ENCODE measurements at regions not wholly inside any gene's neighbourhood (a gene's known extent, or its start where the extent isn't known, plus 50 kb on each side); places are given as distances from the start of the nearest gene placed in this dataset.

- DNase-seq (ENCODE audit: low read depth) = no peak
- no peaks in the 10 kb centered on the region for H3K36me3 Mint-ChIP-seq (ENCODE audit: low read depth, unreplicated experiment)
- H3K9ac ChIP-seq (ENCODE audit: low read length) = no peak overlapping the region
Observed at GRCh38 chr3:4147556-4148118, 155.5 kb upstream of the SETMAR start.

GRCh38 chr3:4149296-4149695, 153.9 kb upstream of the SETMAR start:
- Mint-ChIP-seq H3K27me3 (ENCODE audit: low read depth, unreplicated experiment) (no peaks in the 10 kb centered on the region), H3K27ac (ENCODE audit: unreplicated experiment) (no peak overlapping the region)
- H3K9me3 ChIP-seq (ENCODE audit: insufficient read depth, low read depth, low read length) = no peaks in the 10 kb centered on the region

More at GRCh38 chr3:4147556-4148118, 155.5 kb upstream of the SETMAR start:
- H3K36me3 ChIP-seq (ENCODE audit: insufficient read depth, low read length) = no peaks in the 10 kb centered on the region
- H3K27me3 ChIP-seq (ENCODE audit: insufficient read depth, low read length) = no peaks in the 10 kb centered on the region
- no peak overlapping the region for H3K27ac ChIP-seq (ENCODE audit: low read depth, low read length)
- H3K9me3 ChIP-seq (ENCODE audit: insufficient read depth, low read depth, low read length) = no peaks in the 10 kb centered on the region
- H3K79me2 ChIP-seq (ENCODE audit: insufficient read depth, low read length) = no peaks in the 10 kb centered on the region
- no peaks in the 10 kb centered on the region for H3K4me1 ChIP-seq (ENCODE audit: insufficient read depth, low read length)
- no peaks in the 10 kb centered on the region for H4K20me1 ChIP-seq (ENCODE audit: insufficient read depth, low read length)
- no peak overlapping the region for H2AFZ ChIP-seq (ENCODE audit: low read depth, low read length)
- Mint-ChIP-seq H3K27me3 (ENCODE audit: low read depth, unreplicated experiment) (no peaks in the 10 kb centered on the region), H3K4me1 (ENCODE audit: low read depth, unreplicated experiment) (no peaks in the 10 kb centered on the region), H3K27ac (ENCODE audit: unreplicated experiment) (no peak overlapping the region), H3K4me3 (ENCODE audit: unreplicated experiment) (no peak overlapping the region), H3K9me3 (ENCODE audit: unreplicated experiment) (no peaks in the 10 kb centered on the region)
- no peak for FAIRE-seq
- H3K4me3 ChIP-seq (ENCODE audit: insufficient read depth, low read depth, low read length) = no peak overlapping the region
- no peak overlapping the region for H3K4me2 ChIP-seq (ENCODE audit: low read length)
- TF ChIP-seq CTCF (IDR thresholded peaks at IDR 0.05; ENCODE audit: insufficient read depth, low read depth, low read length) (no peak), EZH2 (IDR thresholded peaks at IDR 0.05; ENCODE audit: insufficient read depth, low read length) (no peak)

More at GRCh38 chr3:4149296-4149695, 153.9 kb upstream of the SETMAR start:
- TF ChIP-seq CTCF (IDR thresholded peaks at IDR 0.05; ENCODE audit: insufficient read depth, low read depth, low read length) (no peak), EZH2 (IDR thresholded peaks at IDR 0.05; ENCODE audit: insufficient read depth, low read length) (no peak)
- FAIRE-seq (no peak), DNase-seq (ENCODE audit: low read depth) (no peak)
- Histone ChIP-seq H3K4me1 (ENCODE audit: insufficient read depth, low read length) (no peaks in the 10 kb centered on the region), H3K9ac (ENCODE audit: low read length) (no peak overlapping the region), H3K79me2 (ENCODE audit: insufficient read depth, low read length) (no peaks in the 10 kb centered on the region), H3K27me3 (ENCODE audit: insufficient read depth, low read length) (no peaks in the 10 kb centered on the region), H4K20me1 (ENCODE audit: insufficient read depth, low read length) (no peaks in the 10 kb centered on the region), H2AFZ (ENCODE audit: low read depth, low read length) (no peak overlapping the region), H3K36me3 (ENCODE audit: insufficient read depth, low read length) (no peaks in the 10 kb centered on the region), H3K27ac (ENCODE audit: low read depth, low read length) (no peak overlapping the region), H3K4me2 (ENCODE audit: low read length) (no peak overlapping the region), H3K4me3 (ENCODE audit: insufficient read depth, low read depth, low read length) (no peak overlapping the region)
- Mint-ChIP-seq H3K4me3 (ENCODE audit: unreplicated experiment) (no peak overlapping the region), H3K9me3 (ENCODE audit: unreplicated experiment) (no peaks in the 10 kb centered on the region), H3K4me1 (ENCODE audit: low read depth, unreplicated experiment) (no peaks in the 10 kb centered on the region), H3K36me3 (ENCODE audit: low read depth, unreplicated experiment) (no peaks in the 10 kb centered on the region)

Measured in astrocyte (in vitro differentiated cells and primary cell).